GM23338 (cell line): ENCODE measurements at regions not wholly inside any gene's neighbourhood (a gene's known extent, or its start where the extent isn't known, plus 50 kb on each side); places are given as distances from the start of the nearest gene placed in this dataset.
"Not testable (repeated sequence)": the region's sequence is repeated elsewhere in the genome, so short reads cannot be mapped to it uniquely, and the experiment has no call there.

ENCODE experiments used
- CREB1 ChIP-seq: fragments of 250-450 bp; sonication (Bioruptor Pico); IDR thresholded peaks from 2 replicates; pipeline ENCODE4 v1.5.0; 2020; ENCODE audit warnings: low read depth, mild to moderate bottlenecking, moderate library complexity
- CTCF ChIP-seq, 2 experiments: fragments of 200-600 bp in 1 of 2; sonication (generic) in 1 of 2; conservative IDR thresholded peaks; 2 replicates each; pipeline versions ENCODE4 v1.5.1 to v1.6.1; 2016 to 2017; ENCODE audit warnings: antibody characterized with exemption in 2 of 2, low read depth in 2 of 2, mild to moderate bottlenecking in 2 of 2, moderate library complexity in 1 of 2
- ETS1 ChIP-seq: IDR thresholded peaks from 2 replicates; pipeline ENCODE4 v1.6.1; 2016; ENCODE audit warnings: antibody characterized with exemption
- EZH2 ChIP-seq: fragments of 200-600 bp; sonication (generic); IDR thresholded peaks from one replicate; pipeline ENCODE4 v1.8.0; 2017; ENCODE audit warnings: antibody characterized with exemption, mild to moderate bottlenecking, low read depth; ENCODE audit not compliant: unreplicated experiment
- EZH2phosphoT487 ChIP-seq: fragments of 200-600 bp; sonication (generic); IDR thresholded peaks from one replicate; pipeline ENCODE4 v1.8.1; 2018; ENCODE audit warnings: antibody characterized with exemption; ENCODE audit not compliant: unreplicated experiment
- JUNB ChIP-seq: IDR thresholded peaks from one replicate; pipeline ENCODE4 v1.6.1; 2016; ENCODE audit warnings: antibody characterized with exemption; ENCODE audit not compliant: unreplicated experiment
- NANOG ChIP-seq: IDR thresholded peaks from 2 replicates; pipeline ENCODE4 v1.6.1; 2016; ENCODE audit warnings: antibody characterized with exemption, borderline replicate concordance
- POLR2AphosphoS5 ChIP-seq: IDR thresholded peaks from 2 replicates; pipeline ENCODE4 v1.6.1; 2016; ENCODE audit warnings: antibody characterized with exemption, low read depth
- STAT1 ChIP-seq: IDR thresholded peaks from one replicate; pipeline ENCODE4 v1.6.1; 2016; ENCODE audit warnings: antibody characterized with exemption; ENCODE audit not compliant: unreplicated experiment
- ZNF114 ChIP-seq: fragments of 250-450 bp; sonication (Bioruptor Pico); IDR thresholded peaks from 2 replicates; pipeline ENCODE4 v1.5.0; 2020; ENCODE audit warnings: mild to moderate bottlenecking, moderate library complexity
- ZNF331 ChIP-seq: fragments of 250-450 bp; sonication (Bioruptor Pico); IDR thresholded peaks from 2 replicates; pipeline ENCODE4 v1.5.0; 2020; ENCODE audit warnings: low read depth, mild to moderate bottlenecking, moderate library complexity
- TF ChIP-seq, protein P1 (sequence below): IDR thresholded peaks from one replicate; pipeline ENCODE4 v1.6.1; 2018; ENCODE audit warnings: antibody characterized with exemption; ENCODE audit not compliant: unreplicated experiment
- TF ChIP-seq, protein P2 (sequence below): fragments of 250-450 bp; sonication (Bioruptor Pico); IDR thresholded peaks from 2 replicates; pipeline ENCODE4 v1.5.0; 2020; ENCODE audit warnings: mild to moderate bottlenecking, moderate library complexity

GRCh38 chr12:20009965-20010364 lies 358.4 kb upstream of the PDE3A start:
- not testable (repeated sequence) for TF ChIP-seq CTCF (conservative IDR thresholded peaks at IDR 0.05; ENCODE audit: low read depth in 2 of 2); EZH2phosphoT487; CREB1 (CRISPR knock-in tag); ZNF114; EZH2; JUNB; NANOG; POLR2AphosphoS5; STAT1; ETS1; ZNF331 (CRISPR knock-in tag)
- TF ChIP-seq, protein P1, sequence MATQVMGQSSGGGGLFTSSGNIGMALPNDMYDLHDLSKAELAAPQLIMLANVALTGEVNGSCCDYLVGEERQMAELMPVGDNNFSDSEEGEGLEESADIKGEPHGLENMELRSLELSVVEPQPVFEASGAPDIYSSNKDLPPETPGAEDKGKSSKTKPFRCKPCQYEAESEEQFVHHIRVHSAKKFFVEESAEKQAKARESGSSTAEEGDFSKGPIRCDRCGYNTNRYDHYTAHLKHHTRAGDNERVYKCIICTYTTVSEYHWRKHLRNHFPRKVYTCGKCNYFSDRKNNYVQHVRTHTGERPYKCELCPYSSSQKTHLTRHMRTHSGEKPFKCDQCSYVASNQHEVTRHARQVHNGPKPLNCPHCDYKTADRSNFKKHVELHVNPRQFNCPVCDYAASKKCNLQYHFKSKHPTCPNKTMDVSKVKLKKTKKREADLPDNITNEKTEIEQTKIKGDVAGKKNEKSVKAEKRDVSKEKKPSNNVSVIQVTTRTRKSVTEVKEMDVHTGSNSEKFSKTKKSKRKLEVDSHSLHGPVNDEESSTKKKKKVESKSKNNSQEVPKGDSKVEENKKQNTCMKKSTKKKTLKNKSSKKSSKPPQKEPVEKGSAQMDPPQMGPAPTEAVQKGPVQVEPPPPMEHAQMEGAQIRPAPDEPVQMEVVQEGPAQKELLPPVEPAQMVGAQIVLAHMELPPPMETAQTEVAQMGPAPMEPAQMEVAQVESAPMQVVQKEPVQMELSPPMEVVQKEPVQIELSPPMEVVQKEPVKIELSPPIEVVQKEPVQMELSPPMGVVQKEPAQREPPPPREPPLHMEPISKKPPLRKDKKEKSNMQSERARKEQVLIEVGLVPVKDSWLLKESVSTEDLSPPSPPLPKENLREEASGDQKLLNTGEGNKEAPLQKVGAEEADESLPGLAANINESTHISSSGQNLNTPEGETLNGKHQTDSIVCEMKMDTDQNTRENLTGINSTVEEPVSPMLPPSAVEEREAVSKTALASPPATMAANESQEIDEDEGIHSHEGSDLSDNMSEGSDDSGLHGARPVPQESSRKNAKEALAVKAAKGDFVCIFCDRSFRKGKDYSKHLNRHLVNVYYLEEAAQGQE: not testable (repeated sequence)
- TF ChIP-seq, protein P2, sequence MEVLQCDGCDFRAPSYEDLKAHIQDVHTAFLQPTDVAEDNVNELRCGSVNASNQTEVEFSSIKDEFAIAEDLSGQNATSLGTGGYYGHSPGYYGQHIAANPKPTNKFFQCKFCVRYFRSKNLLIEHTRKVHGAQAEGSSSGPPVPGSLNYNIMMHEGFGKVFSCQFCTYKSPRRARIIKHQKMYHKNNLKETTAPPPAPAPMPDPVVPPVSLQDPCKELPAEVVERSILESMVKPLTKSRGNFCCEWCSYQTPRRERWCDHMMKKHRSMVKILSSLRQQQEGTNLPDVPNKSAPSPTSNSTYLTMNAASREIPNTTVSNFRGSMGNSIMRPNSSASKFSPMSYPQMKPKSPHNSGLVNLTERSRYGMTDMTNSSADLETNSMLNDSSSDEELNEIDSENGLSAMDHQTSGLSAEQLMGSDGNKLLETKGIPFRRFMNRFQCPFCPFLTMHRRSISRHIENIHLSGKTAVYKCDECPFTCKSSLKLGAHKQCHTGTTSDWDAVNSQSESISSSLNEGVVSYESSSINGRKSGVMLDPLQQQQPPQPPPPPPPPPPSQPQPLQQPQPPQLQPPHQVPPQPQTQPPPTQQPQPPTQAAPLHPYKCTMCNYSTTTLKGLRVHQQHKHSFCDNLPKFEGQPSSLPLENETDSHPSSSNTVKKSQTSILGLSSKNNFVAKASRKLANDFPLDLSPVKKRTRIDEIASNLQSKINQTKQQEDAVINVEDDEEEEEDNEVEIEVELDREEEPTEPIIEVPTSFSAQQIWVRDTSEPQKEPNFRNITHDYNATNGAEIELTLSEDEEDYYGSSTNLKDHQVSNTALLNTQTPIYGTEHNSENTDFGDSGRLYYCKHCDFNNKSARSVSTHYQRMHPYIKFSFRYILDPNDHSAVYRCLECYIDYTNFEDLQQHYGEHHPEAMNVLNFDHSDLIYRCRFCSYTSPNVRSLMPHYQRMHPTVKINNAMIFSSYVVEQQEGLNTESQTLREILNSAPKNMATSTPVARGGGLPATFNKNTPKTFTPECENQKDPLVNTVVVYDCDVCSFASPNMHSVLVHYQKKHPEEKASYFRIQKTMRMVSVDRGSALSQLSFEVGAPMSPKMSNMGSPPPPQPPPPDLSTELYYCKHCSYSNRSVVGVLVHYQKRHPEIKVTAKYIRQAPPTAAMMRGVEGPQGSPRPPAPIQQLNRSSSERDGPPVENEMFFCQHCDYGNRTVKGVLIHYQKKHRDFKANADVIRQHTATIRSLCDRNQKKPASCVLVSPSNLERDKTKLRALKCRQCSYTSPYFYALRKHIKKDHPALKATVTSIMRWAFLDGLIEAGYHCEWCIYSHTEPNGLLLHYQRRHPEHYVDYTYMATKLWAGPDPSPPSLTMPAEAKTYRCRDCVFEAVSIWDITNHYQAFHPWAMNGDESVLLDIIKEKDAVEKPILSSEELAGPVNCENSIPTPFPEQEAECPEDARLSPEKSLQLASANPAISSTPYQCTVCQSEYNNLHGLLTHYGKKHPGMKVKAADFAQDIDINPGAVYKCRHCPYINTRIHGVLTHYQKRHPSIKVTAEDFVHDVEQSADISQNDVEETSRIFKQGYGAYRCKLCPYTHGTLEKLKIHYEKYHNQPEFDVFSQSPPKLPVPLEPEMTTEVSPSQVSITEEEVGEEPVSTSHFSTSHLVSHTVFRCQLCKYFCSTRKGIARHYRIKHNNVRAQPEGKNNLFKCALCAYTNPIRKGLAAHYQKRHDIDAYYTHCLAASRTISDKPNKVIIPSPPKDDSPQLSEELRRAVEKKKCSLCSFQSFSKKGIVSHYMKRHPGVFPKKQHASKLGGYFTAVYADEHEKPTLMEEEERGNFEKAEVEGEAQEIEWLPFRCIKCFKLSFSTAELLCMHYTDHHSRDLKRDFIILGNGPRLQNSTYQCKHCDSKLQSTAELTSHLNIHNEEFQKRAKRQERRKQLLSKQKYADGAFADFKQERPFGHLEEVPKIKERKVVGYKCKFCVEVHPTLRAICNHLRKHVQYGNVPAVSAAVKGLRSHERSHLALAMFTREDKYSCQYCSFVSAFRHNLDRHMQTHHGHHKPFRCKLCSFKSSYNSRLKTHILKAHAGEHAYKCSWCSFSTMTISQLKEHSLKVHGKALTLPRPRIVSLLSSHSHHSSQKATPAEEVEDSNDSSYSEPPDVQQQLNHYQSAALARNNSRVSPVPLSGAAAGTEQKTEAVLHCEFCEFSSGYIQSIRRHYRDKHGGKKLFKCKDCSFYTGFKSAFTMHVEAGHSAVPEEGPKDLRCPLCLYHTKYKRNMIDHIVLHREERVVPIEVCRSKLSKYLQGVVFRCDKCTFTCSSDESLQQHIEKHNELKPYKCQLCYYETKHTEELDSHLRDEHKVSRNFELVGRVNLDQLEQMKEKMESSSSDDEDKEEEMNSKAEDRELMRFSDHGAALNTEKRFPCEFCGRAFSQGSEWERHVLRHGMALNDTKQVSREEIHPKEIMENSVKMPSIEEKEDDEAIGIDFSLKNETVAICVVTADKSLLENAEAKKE: not testable (repeated sequence)
